ENCODE measurements at regions not wholly inside any gene's neighbourhood (a gene's known extent, or its start where the extent isn't known, plus 50 kb on each side); places are given as distances from the start of the nearest gene placed in this dataset. TPM values are rescaled to one million over a fixed set of nuclear protein-coding genes. Genes with fewer than 3 reads are reported as not detected.

DNA sequence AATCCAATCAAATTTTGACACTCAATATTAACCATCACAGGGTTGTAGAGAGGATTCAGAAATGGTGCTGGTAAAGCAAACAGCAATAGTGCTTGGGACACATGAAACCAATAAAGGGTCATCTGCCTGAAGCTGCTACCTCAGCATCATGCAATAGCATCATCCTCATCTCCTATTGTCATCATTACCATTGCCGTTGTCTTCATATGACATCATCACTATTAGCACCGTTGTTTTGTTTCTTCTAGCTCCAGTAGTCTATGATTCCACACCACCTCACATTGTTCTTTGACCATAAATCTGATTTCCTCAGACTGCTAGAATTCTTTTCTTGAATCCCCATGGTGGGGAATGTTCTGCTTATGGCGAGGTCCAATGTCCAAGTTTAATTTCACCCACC lies 52.8 kb upstream of the GRK3 start:
- Mint-ChIP-seq H3K36me3 (ENCODE audit: low read depth) (peaks cover 17% of the 10 kb centered on the region), H3K4me1 (no peaks in the 10 kb centered on the region), H3K9me3 (no peaks in the 10 kb centered on the region), H3K27ac (ENCODE audit: unreplicated experiment) (no peak overlapping the region), H3K4me3 (no peak overlapping the region), H3K27me3 (ENCODE audit: low read depth) (no peaks in the 10 kb centered on the region)
- TF ChIP-seq, protein P1, sequence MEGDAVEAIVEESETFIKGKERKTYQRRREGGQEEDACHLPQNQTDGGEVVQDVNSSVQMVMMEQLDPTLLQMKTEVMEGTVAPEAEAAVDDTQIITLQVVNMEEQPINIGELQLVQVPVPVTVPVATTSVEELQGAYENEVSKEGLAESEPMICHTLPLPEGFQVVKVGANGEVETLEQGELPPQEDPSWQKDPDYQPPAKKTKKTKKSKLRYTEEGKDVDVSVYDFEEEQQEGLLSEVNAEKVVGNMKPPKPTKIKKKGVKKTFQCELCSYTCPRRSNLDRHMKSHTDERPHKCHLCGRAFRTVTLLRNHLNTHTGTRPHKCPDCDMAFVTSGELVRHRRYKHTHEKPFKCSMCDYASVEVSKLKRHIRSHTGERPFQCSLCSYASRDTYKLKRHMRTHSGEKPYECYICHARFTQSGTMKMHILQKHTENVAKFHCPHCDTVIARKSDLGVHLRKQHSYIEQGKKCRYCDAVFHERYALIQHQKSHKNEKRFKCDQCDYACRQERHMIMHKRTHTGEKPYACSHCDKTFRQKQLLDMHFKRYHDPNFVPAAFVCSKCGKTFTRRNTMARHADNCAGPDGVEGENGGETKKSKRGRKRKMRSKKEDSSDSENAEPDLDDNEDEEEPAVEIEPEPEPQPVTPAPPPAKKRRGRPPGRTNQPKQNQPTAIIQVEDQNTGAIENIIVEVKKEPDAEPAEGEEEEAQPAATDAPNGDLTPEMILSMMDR (conservative IDR thresholded peaks at IDR 0.05): no peak
- DNase-seq (ENCODE audit: low read depth, low spot score): no peak

DNA sequence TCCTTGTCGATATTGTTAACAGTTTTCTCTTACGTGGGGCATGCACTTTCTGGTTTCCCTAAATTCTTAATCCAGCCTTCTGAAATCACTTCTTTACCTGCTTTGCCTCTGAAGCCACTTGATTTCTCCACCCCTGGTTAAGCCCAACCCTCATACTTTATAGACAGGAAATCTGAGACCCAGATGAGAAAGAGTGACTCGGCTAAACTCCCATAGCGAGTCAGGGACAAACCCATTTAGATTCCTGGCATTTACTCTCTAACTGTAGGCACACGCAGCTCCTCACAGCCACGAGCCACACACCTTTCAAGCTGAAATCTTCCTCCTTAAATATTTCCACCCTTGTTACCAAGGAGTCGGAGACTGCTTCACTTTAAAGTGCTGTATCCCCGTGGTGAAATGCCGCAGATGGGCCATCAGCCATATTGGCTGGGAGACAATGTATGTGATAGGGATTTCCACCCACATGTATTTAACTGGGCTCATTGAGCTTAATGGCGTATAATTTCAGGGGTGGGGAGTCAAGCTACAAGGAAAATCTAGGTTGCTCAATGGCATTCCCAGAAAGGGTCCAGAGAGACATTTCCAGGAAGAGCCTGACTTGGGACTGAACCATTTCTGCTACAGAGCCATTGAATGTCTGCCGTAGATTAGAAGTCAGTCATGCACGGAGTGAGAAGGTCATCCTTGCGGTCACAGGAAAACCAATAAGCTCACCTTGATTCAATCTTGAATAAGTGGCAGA lies 49.9 kb upstream of the GRK3 start:
- Mint-ChIP-seq H3K27ac (ENCODE audit: unreplicated experiment) (no peak overlapping the region), H3K4me3 (no peak overlapping the region), H3K4me1 (no peaks in the 10 kb centered on the region), H3K27me3 (ENCODE audit: low read depth) (no peaks in the 10 kb centered on the region), H3K9me3 (no peaks in the 10 kb centered on the region), H3K36me3 (ENCODE audit: low read depth) (peaks cover 9% of the 10 kb centered on the region)
- no peak for DNase-seq (ENCODE audit: low read depth, low spot score)
- TF ChIP-seq, protein P1 (conservative IDR thresholded peaks at IDR 0.05): no peak

Small RNA genes lying in the stretch of these regions (microRNA-seq; reads per million reads assigned to microRNA genes)
- gene MIR6817: not detected

All from neural crest cell (in vitro differentiated cells).